ENCODE measurements at regions not wholly inside any gene's neighbourhood (a gene's known extent, or its start where the extent isn't known, plus 50 kb on each side); places are given as distances from the start of the nearest gene placed in this dataset.

- DNase-seq = no peak
These were observed 843.7 kb upstream of the WWC1 start for GRCh38 chr5:167447466-167448375.

- no peak for DNase-seq
These were observed 843.1 kb upstream of the WWC1 start for GRCh38 chr5:167448376-167448775.

- no peak for DNase-seq
These were observed 840.4 kb upstream of the WWC1 start for GRCh38 chr5:167451076-167451475.

GRCh38 chr5:167452136-167452535 lies 839.3 kb upstream of the WWC1 start:
- no peak for DNase-seq

- no peak for DNase-seq
These were observed 838.0 kb upstream of the WWC1 start for GRCh38 chr5:167453246-167454030.

- no peak for DNase-seq
These were observed 833.0 kb upstream of the WWC1 start for GRCh38 chr5:167458412-167458811.

- no peak for DNase-seq
These were observed 830.9 kb upstream of the WWC1 start for GRCh38 chr5:167460449-167461020.

GRCh38 chr5:167463939-167464338 lies 827.5 kb upstream of the WWC1 start:
- DNase-seq = no peak

GRCh38 chr5:167466992-167467391 lies 824.5 kb upstream of the WWC1 start:
- no peak for DNase-seq

GRCh38 chr5:167472566-167473108 lies 818.8 kb upstream of the WWC1 start:
- no peak for DNase-seq

GRCh38 chr5:167478188-167478587 lies 813.3 kb upstream of the WWC1 start:
- DNase-seq = no peak

GRCh38 chr5:167479779-167480178 lies 811.7 kb upstream of the WWC1 start:
- DNase-seq = no peak

- DNase-seq = no peak
These were observed 810.1 kb upstream of the WWC1 start for GRCh38 chr5:167481345-167481744.

- no peak for DNase-seq
These were observed 808.9 kb upstream of the WWC1 start for GRCh38 chr5:167482555-167482954.

GRCh38 chr5:167485061-167485774 lies 806.2 kb upstream of the WWC1 start:
- no peak for DNase-seq

- DNase-seq = no peak
These were observed 803.1 kb upstream of the WWC1 start for GRCh38 chr5:167488371-167488770.

GRCh38 chr5:167489202-167489601 lies 802.2 kb upstream of the WWC1 start:
- DNase-seq = no peak

GRCh38 chr5:167503926-167504720 lies 787.3 kb upstream of the WWC1 start:
- DNase-seq = no peak

GRCh38 chr5:167507463-167508233 lies 783.8 kb upstream of the WWC1 start:
- no peak for DNase-seq

- DNase-seq = no peak
These were observed 782.4 kb upstream of the WWC1 start for GRCh38 chr5:167509076-167509475.

- DNase-seq = no peak
These were observed 780.2 kb upstream of the WWC1 start for GRCh38 chr5:167511276-167511675.
